Liver (tissue), 8 donors: ENCODE measurements at regions not wholly inside any gene's neighbourhood (a gene's known extent, or its start where the extent isn't known, plus 50 kb on each side); places are given as distances from the start of the nearest gene placed in this dataset.

ENCODE experiments used
- DNase-seq: peaks from one replicate; pipeline ENCODE4 v3.0.0-alpha.2; 2017; ENCODE audit warnings: low spot score
- H3K27ac ChIP-seq, 2 donors: one replicate each; pipeline ENCODE4 v1.7.0; 2013; ENCODE audit warnings: inconsistent platforms in 2 of 2, low read length in 2 of 2, control low read depth in 1 of 2, low read depth in 1 of 2, mild to moderate bottlenecking in 1 of 2
- H3K27me3 ChIP-seq, 4 donors: one replicate each; pipeline versions ENCODE4 v1.6.1 to v1.7.0; 2013; ENCODE audit warnings: low read length in 3 of 4, inconsistent platforms in 1 of 4, mild to moderate bottlenecking in 1 of 4, moderate library complexity in 1 of 4; ENCODE audit not compliant: control insufficient read depth in 4 of 4, insufficient read depth in 4 of 4
- H3K36me3 ChIP-seq, 4 donors: one replicate each; pipeline versions ENCODE4 v1.6.1 to v1.7.0; 2013; ENCODE audit warnings: low read length in 3 of 4, mild to moderate bottlenecking in 3 of 4, low read depth in 1 of 4, moderate library complexity in 1 of 4; ENCODE audit not compliant: control insufficient read depth in 4 of 4, insufficient read depth in 3 of 4
- H3K4me1 ChIP-seq, 4 donors: one replicate each; pipeline versions ENCODE4 v1.6.1 to v1.7.0; 2013; ENCODE audit warnings: low read length in 3 of 4, mild to moderate bottlenecking in 3 of 4, moderate library complexity in 1 of 4; ENCODE audit not compliant: control insufficient read depth in 4 of 4, insufficient read depth in 4 of 4
- H3K4me3 ChIP-seq, 3 donors: one replicate each; pipeline versions ENCODE4 v1.6.1 to v1.7.0; 2013; ENCODE audit warnings: low read length in 3 of 3, control low read depth in 1 of 3, low read depth in 1 of 3, mild to moderate bottlenecking in 1 of 3
- H3K9ac ChIP-seq, 2 donors: one replicate each; pipeline ENCODE4 v1.7.0; 2013; ENCODE audit warnings: low read length in 2 of 2, mild to moderate bottlenecking in 2 of 2, moderate library complexity in 2 of 2, control low read depth in 1 of 2, low read depth in 1 of 2
- H3K9me3 ChIP-seq, 4 donors: one replicate each; pipeline versions ENCODE4 v1.6.1 to v1.7.0; 2013; ENCODE audit warnings: low read length in 3 of 4; ENCODE audit not compliant: control insufficient read depth in 4 of 4
- EGR1 ChIP-seq, 2 donors: IDR thresholded peaks; 2 replicates each; pipeline ENCODE4 v1.6.1; 2016 to 2018; ENCODE audit warnings: antibody characterized with exemption in 2 of 2, low read depth in 2 of 2
- FOXA1 ChIP-seq: IDR thresholded peaks from 2 replicates; pipeline ENCODE4 v1.6.1; 2016; ENCODE audit warnings: antibody characterized with exemption
- FOXA2 ChIP-seq: IDR thresholded peaks from 2 replicates; pipeline ENCODE4 v1.6.1; 2016; ENCODE audit warnings: antibody characterized with exemption
- GABPA ChIP-seq, 2 donors: IDR thresholded peaks in 1 of 2; conservative IDR thresholded peaks in 1 of 2; 2 replicates each; pipeline ENCODE4 v1.6.1; 2016; ENCODE audit warnings: antibody characterized with exemption in 2 of 2, mild to moderate bottlenecking in 1 of 2, moderate library complexity in 1 of 2
- HNF4A ChIP-seq, 2 donors: conservative IDR thresholded peaks; 2 replicates each; pipeline ENCODE4 v1.6.1; 2016; ENCODE audit warnings: antibody characterized with exemption in 2 of 2, mild to moderate bottlenecking in 2 of 2
- HNF4G ChIP-seq: IDR thresholded peaks from 2 replicates; pipeline ENCODE4 v1.6.1; 2016; ENCODE audit warnings: antibody characterized with exemption
- JUND ChIP-seq, 2 donors: IDR thresholded peaks; 2 replicates each; pipeline ENCODE4 v1.6.1; 2016; ENCODE audit warnings: antibody characterized with exemption in 2 of 2
- NR2F2 ChIP-seq: IDR thresholded peaks from 2 replicates; pipeline ENCODE4 v1.6.1; 2016; ENCODE audit warnings: antibody characterized with exemption
- RAD21 ChIP-seq, 2 donors: IDR thresholded peaks; 2 replicates each; pipeline ENCODE4 v1.6.1; 2016; ENCODE audit warnings: antibody characterized with exemption in 2 of 2, mild to moderate bottlenecking in 2 of 2
- TAF1 ChIP-seq: conservative IDR thresholded peaks from 2 replicates; pipeline ENCODE4 v1.6.1; 2016; ENCODE audit warnings: antibody characterized with exemption, mild to moderate bottlenecking
- YY1 ChIP-seq: IDR thresholded peaks from 2 replicates; pipeline ENCODE4 v1.6.1; 2016; ENCODE audit warnings: antibody characterized with exemption, mild to moderate bottlenecking
- WGBS: extraction: QIAGEN DNeasy Blood & Tissue Kit; methylation state at CpG from one replicate; pipeline ENCODE4 v1.1.7; 2013; 5-methylcytosine and 5-hydroxymethylcytosine counted together
- TF ChIP-seq, protein P1 (sequence below): IDR thresholded peaks from 2 replicates; pipeline ENCODE4 v1.6.1; 2016; ENCODE audit warnings: antibody characterized with exemption
- TF ChIP-seq, protein P2 (sequence below): fragments of 150-350 bp; IDR thresholded peaks from 2 replicates; pipeline ENCODE4 v1.5.1; 2017; ENCODE audit warnings: improper control_type of control experiment, low read depth, low read length; ENCODE audit not compliant: missing input control
- TF ChIP-seq, protein P3 (sequence below): IDR thresholded peaks from 2 replicates; pipeline ENCODE4 v1.6.1; 2016; ENCODE audit warnings: antibody characterized with exemption
- TF ChIP-seq, protein P4 (sequence below): IDR thresholded peaks from 2 replicates; pipeline ENCODE4 v1.6.1; 2016; ENCODE audit warnings: antibody characterized with exemption, mild to moderate bottlenecking
- donor health status: healthy.
- donor health status: healthy.
- donor health status: healthy.
- donor health status: healthy.
- donor health status: healthy.

DNA sequence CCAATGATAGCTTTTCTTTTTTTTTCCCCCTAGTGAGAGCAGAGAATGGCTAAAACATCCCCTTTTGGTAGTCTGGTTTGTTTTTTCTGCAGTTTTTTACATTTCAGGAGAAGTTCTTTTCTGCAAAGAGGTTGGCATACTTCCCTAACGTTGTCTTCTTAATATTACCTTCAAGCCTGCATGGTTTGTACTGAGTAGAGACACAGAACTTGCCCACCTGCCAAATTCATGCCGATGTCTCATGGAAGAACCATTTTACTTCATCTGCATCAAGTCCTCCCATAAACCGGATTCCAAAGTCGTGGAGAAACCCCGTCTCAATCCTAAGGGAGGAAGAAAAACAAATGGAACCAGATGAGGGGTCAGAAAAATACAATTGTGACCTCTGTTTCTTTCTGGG is 89.7 kb downstream of the SHOX start:
- WGBS: 73% methylated on average over 5 of the region's 5 CpGs
- Histone ChIP-seq H3K4me3 (no peak overlapping the region), H3K27me3 (no peaks in the 10 kb centered on the region), H3K36me3 (no peaks in the 10 kb centered on the region), H3K27ac (no peak overlapping the region), H3K9ac (no peak overlapping the region), H3K9me3 (peaks cover 3 to 7% (median 6%) of the 10 kb centered on the region in 4 donors), H3K4me1 (no peaks in the 10 kb centered on the region)
- DNase-seq: no peak
- TF ChIP-seq HNF4A (conservative IDR thresholded peaks at IDR 0.05) (no peak), HNF4G (no peak), TAF1 (no peak), GABPA (IDR thresholded peaks at IDR 0.05 in 1 of 2, conservative IDR thresholded peaks at IDR 0.05 in 1 of 2) (no peak), YY1 (no peak), FOXA1 (no peak), JUND (IDR thresholded peaks at IDR 0.05) (no peak), FOXA2 (no peak), EGR1 (IDR thresholded peaks at IDR 0.05; ENCODE audit: low read depth in 2 of 2) (no peak)
- TF ChIP-seq, protein P1, sequence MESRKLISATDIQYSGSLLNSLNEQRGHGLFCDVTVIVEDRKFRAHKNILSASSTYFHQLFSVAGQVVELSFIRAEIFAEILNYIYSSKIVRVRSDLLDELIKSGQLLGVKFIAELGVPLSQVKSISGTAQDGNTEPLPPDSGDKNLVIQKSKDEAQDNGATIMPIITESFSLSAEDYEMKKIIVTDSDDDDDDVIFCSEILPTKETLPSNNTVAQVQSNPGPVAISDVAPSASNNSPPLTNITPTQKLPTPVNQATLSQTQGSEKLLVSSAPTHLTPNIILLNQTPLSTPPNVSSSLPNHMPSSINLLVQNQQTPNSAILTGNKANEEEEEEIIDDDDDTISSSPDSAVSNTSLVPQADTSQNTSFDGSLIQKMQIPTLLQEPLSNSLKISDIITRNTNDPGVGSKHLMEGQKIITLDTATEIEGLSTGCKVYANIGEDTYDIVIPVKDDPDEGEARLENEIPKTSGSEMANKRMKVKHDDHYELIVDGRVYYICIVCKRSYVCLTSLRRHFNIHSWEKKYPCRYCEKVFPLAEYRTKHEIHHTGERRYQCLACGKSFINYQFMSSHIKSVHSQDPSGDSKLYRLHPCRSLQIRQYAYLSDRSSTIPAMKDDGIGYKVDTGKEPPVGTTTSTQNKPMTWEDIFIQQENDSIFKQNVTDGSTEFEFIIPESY: no peak

DNA sequence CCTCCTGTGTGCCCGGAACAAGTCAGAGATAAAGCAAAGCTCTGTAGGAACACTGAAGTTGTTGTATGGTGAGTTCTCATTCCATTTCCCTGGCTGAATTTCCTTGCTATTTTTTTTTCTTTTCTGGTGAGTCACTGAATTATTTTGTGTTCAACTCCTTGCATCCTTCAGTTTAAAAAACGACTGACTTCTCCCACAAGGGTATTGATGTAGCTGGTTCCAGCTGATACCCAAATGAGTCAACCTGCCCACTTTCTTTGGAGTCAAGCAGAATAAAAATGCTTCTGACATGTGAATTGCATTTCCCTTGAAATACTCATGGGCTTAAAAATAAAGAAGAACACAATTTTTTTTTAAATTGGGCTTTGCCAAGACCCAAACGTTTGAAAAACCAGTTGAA is 85.5 kb downstream of the SHOX start:
- TF ChIP-seq, protein P2, sequence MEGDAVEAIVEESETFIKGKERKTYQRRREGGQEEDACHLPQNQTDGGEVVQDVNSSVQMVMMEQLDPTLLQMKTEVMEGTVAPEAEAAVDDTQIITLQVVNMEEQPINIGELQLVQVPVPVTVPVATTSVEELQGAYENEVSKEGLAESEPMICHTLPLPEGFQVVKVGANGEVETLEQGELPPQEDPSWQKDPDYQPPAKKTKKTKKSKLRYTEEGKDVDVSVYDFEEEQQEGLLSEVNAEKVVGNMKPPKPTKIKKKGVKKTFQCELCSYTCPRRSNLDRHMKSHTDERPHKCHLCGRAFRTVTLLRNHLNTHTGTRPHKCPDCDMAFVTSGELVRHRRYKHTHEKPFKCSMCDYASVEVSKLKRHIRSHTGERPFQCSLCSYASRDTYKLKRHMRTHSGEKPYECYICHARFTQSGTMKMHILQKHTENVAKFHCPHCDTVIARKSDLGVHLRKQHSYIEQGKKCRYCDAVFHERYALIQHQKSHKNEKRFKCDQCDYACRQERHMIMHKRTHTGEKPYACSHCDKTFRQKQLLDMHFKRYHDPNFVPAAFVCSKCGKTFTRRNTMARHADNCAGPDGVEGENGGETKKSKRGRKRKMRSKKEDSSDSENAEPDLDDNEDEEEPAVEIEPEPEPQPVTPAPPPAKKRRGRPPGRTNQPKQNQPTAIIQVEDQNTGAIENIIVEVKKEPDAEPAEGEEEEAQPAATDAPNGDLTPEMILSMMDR: no peak
- TF ChIP-seq EGR1 (IDR thresholded peaks at IDR 0.05; ENCODE audit: low read depth in 2 of 2) (no peak), RAD21 (IDR thresholded peaks at IDR 0.05) (no peak), JUND (IDR thresholded peaks at IDR 0.05) (no peak), NR2F2 (no peak)
- H3K27ac ChIP-seq: no peak overlapping the region
- DNase-seq: no peak
- H3K9me3 ChIP-seq: peaks cover 2 to 18% (median 5%) of the 10 kb centered on the region in 4 donors
- H3K36me3 ChIP-seq: no peaks in the 10 kb centered on the region
- no peak overlapping the region for H3K4me3 ChIP-seq
- WGBS: 33% methylated on average over 3 of the region's 3 CpGs
- H3K9ac ChIP-seq: no peak overlapping the region
- H3K4me1 ChIP-seq: no peaks in the 10 kb centered on the region
- H3K27me3 ChIP-seq: no peaks in the 10 kb centered on the region

DNA sequence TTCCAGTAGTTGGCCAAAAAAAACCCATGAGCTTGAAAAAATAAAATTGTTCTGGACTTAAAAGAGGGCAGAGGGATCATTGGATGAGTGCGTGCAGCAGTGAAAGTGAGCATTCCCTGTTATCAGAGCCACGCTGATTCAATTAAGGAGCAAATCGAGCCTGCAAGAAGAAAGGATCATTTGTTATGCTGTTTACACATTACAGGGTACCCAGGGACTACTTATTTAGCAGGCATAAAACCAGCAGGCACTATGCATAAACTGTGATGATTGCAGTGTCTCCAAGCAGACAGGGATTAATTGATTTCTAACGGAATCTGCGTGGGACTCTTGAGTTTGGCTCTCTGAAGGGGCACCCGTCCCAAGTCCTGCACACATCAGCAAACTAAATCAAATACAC is 83.5 kb downstream of the SHOX start:
- TF ChIP-seq, protein P2: no peak
- TF ChIP-seq, protein P3, sequence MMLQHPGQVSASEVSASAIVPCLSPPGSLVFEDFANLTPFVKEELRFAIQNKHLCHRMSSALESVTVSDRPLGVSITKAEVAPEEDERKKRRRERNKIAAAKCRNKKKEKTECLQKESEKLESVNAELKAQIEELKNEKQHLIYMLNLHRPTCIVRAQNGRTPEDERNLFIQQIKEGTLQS: no peak
- TF ChIP-seq, protein P4, sequence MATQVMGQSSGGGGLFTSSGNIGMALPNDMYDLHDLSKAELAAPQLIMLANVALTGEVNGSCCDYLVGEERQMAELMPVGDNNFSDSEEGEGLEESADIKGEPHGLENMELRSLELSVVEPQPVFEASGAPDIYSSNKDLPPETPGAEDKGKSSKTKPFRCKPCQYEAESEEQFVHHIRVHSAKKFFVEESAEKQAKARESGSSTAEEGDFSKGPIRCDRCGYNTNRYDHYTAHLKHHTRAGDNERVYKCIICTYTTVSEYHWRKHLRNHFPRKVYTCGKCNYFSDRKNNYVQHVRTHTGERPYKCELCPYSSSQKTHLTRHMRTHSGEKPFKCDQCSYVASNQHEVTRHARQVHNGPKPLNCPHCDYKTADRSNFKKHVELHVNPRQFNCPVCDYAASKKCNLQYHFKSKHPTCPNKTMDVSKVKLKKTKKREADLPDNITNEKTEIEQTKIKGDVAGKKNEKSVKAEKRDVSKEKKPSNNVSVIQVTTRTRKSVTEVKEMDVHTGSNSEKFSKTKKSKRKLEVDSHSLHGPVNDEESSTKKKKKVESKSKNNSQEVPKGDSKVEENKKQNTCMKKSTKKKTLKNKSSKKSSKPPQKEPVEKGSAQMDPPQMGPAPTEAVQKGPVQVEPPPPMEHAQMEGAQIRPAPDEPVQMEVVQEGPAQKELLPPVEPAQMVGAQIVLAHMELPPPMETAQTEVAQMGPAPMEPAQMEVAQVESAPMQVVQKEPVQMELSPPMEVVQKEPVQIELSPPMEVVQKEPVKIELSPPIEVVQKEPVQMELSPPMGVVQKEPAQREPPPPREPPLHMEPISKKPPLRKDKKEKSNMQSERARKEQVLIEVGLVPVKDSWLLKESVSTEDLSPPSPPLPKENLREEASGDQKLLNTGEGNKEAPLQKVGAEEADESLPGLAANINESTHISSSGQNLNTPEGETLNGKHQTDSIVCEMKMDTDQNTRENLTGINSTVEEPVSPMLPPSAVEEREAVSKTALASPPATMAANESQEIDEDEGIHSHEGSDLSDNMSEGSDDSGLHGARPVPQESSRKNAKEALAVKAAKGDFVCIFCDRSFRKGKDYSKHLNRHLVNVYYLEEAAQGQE: no peak
- TF ChIP-seq YY1: no peak
- no peak for TF ChIP-seq NR2F2
- TF ChIP-seq, protein P1: no peak
- no peak overlapping the region for H3K27ac ChIP-seq
- 54% methylated on average over 6 of the region's 6 CpGs for WGBS
- H3K4me1 ChIP-seq: no peaks in the 10 kb centered on the region
- no peak overlapping the region for H3K4me3 ChIP-seq
- no peak for DNase-seq
- H3K27me3 ChIP-seq: no peaks in the 10 kb centered on the region
- peaks cover 2 to 18% (median 5%) of the 10 kb centered on the region in 4 donors for H3K9me3 ChIP-seq
- H3K36me3 ChIP-seq: no peaks in the 10 kb centered on the region
- no peak overlapping the region for H3K9ac ChIP-seq
